GM21515 (cell line): ENCODE measurements at regions not wholly inside any gene's neighbourhood (a gene's known extent, or its start where the extent isn't known, plus 50 kb on each side); places are given as distances from the start of the nearest gene placed in this dataset.
"Not testable (repeated sequence)": the region's sequence is repeated elsewhere in the genome, so short reads cannot be mapped to it uniquely, and the experiment has no call there.

Experiments used
- ATAC-seq: cut with Tn5 transposase; IDR thresholded peaks from one replicate; pipeline ENCODE4 v1.9.1; 2021; ENCODE audit not compliant: unreplicated experiment

DNA sequence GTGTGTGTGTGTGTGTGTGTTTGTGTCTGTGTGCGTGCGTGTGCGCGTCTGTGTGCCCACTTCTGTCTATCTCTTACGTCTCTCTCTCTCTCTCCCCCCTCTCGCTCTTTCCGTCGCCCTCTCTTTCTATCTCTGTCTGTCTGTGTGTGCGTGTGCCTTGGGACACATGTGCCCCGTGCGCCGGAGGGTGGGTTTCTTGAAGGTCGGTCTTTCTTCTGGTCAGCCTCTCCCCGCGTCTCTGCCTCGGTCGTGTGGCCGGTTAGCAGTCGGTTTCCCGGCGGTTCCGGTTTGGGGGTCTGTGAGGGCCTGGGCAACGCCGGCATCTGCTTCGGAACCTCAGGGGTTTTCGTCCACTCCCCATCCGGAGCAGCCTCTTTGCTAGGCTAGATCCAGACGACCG lies 1423.6 kb upstream of the PCDH10 start:
- ATAC-seq, result not testable (repeated sequence)

DNA sequence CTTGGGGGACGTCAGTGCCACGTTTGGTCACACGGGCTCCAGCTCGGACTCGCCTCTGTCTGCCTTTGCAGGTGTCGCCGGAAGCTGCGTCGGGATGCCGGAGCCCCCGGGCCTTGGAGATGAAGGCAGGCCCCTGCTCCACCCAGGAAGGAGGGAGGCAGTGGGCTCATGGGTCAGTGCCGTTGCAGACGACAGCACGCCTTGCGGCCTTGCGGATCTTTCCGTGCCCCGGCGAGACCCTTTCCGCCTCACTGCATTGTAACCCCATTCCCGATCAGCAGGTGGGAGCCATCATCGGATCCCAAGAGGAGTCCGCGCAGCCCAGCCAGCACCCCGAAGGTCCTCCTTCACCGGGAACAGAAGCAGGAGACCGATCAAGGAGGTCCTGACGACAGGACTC lies 1422.2 kb upstream of the PCDH10 start:
- ATAC-seq, result not testable (repeated sequence)

DNA sequence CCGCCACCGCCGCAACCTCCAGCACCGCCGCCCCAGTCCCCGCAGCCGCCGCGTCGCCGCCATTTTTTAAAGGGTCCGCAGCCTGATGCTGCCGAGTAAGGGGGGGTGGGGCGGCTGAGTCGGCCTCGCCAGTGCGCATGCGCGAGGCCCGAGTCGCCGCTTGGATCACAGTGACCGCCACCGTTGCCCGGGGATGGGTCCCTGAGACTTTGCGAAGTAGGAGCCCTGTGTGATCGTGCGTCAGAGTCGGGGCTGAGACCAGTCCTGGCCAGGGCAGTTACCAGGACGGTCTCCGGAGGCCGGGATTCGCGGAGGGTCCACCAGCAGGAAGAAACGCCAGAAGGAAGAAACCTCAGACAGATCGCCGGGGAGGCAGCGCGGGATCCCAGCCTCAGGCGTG lies 1421.7 kb upstream of the PCDH10 start:
- ATAC-seq, result not testable (repeated sequence)

DNA sequence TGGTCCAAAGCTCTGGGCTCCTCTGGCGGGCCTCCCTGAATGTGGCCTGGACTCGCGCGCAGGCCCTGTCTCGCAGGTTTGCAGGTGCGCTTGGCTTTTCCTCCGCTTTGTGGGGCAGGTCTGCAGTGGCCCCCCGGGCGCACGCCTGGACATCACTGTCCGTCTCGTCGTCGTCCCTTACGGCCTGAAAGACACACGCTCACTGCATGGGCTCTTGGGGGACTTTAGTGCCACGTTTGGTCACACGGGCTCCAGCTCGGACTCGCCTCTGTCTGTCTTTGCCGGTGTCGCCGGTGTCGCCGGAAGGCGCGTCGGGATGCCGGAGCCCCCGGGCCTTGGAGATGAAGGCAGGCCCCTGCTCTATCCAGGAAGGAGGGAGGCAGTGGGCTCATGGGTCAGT lies 1419.9 kb upstream of the PCDH10 start:
- ATAC-seq, result not testable (repeated sequence)

DNA sequence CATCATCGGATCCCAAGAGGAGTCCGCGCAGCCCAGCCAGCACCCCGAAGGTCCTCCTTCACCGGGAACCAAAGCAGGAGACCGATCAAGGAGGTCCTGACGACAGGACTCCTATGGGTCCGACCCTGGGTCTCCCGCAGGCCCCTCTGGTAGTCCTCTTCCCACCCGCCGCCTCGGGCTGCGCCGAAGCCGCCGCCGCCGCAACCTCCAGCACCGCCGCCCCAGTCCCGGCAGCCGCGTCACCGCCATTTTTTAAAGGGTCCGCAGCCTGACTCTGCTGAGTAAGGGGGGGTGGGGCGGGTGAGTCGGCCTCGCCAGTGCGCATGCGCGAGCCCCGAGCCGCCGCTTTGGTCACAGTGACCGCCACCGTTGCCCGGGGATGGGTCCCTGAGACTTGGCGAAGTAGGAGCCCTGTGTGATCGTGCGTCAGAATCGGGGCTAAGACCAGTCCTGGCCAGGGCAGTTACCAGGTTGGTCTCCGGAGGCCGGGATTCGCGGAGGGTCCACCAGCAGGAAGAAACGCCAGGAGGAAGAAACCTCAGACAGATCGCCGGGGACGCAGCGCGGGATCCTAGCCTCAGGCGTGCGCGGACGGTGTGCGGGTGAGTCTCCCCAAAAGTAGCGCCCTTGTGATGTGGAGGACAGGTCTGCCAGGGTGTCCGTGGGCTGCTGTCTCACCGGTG lies 1419.2 kb upstream of the PCDH10 start:
- not testable (repeated sequence) for ATAC-seq

DNA sequence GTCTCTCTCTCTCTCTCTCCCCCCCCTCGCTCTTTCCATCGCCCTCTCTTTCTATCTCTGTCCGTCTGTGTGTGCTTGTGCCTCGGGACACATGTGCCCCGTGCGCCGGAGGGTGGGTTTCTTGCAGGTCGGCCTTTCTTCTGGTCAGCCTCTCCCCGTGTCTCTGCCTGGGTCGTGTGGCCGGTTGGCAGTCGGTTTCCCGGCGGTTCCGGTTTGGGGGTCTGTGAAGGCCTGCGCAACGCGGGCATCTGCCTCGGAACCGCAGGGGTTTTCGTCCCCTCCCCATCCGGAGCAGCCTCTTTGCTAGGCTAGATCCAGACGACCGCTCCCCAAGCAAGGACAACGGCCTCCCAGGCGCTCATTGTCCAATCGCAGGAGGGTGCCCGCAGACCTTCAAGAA lies 1418.5 kb upstream of the PCDH10 start:
- not testable (repeated sequence) for ATAC-seq

DNA sequence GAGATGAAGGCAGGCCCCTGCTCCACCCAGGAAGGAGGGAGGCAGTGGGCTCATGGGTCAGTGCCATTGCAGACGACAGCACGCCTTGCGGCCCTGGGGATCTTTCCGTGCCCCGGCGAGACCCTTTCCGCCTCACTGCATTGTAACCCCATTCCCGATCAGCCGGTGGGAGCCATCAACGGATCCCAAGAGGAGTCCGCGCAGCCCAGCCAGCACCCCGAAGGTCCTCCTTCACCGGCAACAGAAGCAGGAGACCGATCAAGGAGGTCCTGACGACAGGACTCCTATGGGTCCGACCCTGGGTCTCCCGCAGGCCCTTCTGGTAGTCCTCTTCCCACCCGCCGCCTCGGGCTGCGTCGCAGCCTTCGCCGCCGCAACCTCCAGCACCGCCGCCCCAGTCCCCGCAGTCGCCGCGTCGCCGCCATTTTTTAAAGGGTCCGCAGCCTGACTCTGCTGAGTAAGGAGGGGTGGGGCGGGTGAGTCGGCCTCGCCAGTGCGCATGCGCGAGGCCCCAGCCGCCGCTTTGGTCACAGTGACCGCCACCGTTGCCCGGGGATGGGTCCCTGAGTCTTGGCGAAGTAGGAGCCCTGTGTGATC lies 1417.0 kb upstream of the PCDH10 start:
- ATAC-seq, result not testable (repeated sequence)

DNA sequence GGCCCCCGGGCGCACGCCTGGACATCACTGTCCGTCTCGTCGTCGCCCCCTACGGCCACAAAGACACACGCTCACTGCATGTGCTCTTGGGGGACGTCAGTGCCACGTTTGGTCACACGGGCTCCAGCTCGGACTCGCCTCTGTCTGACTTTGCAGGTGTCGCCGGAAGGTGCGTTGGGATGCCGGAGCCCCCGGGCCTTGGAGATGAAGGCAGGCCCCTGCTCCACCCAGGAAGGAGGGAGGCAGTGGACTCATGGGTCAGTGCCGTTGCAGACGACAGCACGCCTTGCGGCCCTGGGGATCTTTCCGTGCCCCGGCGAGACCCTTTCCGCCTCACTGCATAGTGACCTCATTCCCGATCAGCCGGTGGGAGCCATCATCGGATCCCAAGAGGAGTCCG lies 1414.8 kb upstream of the PCDH10 start:
- not testable (repeated sequence) for ATAC-seq

DNA sequence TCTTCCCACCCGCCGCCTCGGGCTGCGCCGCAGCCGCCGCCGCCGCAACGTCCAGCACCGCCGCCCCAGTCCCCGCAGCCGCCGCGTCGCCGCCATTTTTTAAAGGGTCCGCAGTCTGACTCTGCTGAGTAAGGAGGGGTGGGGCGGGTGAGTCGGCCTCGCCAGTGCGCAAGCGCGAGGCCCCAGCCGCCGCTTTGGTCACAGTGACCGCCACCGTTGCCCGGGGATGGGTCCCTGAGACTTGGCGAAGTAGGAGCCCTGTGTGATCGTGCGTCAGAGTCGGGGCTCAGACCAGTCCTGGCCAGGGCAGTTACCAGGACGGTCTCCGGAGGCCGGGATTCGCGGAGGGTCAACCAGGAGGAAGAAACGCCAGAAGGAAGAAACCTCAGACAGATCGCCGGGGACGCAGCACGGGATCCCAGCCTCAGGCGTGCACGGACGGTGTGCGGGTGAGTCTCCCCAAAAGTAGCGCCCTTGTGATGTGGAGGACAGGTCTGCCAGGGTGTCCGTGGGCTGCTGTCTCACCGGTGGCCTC lies 1414.2 kb upstream of the PCDH10 start:
- ATAC-seq, result not testable (repeated sequence)

DNA sequence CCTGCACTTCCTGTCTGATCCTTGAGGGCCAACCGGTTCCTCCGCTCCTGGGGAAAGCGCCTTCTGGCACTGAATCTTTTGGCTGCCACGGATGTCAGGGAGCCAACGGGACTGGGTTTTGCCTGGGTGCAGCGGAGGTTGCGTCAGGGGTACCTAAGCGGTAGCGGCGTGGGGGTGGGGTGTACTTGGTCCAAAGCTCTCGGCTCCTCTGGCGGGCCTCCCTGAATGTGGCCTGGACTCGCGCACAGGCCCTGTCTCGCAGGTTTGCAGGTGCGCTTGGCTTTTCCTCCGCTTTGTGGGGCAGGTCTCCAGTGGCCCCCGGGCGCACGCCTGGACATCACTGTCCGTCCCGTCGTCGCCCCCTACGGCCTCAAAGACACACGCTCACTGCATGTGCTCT lies 1410.1 kb upstream of the PCDH10 start:
- not testable (repeated sequence) for ATAC-seq

DNA sequence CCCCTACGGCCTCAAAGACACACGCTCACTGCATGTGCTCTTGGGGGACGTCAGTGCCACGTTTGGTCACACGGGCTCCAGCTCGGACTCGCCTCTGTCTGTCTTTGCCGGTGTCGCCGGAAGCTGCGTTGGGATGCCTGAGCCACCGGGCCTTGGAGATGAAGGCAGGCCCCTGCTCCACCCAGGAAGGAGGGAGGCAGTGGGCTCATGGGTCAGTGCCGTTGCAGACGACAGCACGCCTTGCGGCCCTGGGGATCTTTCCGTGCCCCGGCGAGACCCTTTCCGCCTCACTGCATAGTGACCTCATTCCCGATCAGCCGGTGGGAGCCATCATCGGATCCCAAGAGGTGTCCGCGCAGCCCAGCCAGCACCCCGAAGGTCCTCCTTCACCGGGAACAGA lies 1407.3 kb upstream of the PCDH10 start:
- not testable (repeated sequence) for ATAC-seq

DNA sequence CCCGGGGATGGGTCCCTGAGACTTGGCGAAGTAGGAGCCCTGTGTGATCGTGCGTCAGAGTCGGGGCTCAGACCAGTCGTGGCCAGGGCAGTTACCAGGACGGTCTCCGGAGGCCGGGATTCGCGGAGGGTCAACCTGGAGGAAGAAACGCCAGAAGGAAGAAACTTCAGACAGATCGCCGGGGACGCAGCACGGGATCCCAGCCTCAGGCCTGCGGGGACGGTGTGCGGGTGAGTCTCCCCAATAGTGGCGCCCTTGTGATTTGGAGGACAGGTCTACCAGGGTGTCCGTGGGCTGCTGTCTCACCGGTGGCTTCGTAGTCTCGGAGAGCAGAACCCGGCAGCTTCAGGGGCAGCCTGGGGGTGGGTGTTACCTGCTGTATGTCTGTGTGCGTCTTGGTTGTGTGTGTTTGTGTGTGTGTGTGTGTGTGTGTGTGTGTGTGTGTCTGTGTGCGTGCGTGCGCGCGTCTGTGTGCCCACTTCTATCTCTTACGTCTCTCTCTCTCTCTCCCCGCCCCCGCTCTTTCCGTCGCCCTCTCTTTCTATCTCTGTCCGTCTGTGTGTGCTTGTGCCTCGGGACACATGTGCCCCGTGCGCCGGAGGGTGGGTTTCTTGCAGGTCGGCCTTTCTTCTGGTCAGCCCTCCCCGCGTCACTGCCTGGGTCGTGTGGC lies 1406.4 kb upstream of the PCDH10 start:
- ATAC-seq, result not testable (repeated sequence)

DNA sequence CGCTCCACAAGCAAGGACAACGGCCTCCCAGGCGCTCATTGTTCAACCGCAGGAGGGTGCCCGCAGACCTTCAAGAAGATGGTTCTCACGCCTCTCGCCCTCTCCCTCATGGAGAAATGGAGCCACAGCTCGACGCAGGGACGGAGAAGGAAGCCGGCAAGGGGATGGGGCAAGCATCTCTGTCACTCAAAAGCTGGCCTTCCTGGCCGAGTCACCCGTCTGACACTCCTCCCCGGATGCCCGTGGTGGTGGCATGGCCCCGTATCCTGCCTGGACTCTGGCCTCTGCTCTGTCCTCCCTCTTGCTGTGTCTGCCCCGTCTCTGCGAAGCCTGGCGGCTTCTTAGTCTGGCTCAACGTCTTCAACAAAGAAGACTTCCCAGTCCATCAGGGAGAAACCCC lies 1405.7 kb upstream of the PCDH10 start:
- ATAC-seq, result not testable (repeated sequence)

DNA sequence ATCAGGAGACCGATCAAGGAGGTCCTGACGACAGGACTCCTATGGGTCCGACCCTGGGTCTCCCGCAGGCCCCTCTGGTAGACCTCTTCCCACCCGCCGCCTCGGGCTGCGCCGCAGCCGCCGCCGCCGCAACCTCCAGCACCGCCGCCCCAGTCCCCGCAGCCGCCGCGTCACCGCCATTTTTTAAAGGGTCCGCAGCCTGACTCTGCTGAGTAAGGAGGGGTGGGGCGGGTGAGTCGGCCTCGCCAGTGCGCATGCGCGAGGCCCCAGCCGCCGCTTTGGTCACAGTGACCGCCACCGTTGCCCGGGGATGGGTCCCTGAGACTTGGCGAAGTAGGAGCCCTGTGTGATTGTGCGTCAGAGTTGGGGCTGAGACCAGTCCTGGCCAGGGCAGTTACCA lies 1401.9 kb upstream of the PCDH10 start:
- not testable (repeated sequence) for ATAC-seq

DNA sequence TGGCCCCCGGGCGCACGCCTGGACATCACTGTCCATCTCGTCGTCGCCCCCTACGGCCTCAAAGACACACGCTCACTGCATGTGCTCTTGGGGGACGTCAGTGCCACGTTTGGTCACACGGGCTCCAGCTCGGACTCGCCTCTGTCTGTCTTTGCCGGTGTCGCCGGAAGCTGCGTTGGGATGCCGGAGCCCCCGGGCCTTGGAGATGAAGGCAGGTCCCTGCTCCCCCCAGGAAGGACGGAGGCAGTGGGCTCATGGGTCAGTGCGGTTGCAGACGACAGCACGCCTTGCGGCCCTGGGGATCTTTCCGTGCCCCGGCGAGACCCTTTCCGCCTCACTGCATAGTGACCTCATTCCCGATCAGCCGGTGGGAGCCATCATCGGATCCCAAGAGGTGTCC lies 1399.9 kb upstream of the PCDH10 start:
- ATAC-seq, result not testable (repeated sequence)

DNA sequence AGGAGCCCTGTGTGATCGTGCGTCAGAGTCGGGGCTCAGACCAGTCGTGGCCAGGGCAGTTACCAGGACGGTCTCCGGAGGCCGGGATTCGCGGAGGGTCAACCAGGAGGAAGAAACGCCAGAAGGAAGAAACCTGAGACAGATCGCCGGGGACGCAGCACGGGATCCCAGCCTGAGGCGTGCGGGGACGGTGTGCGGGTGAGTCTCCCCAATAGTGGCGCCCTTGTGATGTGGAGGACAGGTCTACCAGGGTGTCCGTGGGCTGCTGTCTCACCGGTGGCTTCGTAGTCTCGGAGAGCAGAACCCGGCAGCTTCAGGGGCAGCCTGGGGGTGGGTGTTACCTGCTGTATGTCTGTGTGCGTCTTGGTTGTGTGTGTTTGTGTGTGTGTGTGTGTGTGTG lies 1399.1 kb upstream of the PCDH10 start:
- ATAC-seq, result not testable (repeated sequence)

DNA sequence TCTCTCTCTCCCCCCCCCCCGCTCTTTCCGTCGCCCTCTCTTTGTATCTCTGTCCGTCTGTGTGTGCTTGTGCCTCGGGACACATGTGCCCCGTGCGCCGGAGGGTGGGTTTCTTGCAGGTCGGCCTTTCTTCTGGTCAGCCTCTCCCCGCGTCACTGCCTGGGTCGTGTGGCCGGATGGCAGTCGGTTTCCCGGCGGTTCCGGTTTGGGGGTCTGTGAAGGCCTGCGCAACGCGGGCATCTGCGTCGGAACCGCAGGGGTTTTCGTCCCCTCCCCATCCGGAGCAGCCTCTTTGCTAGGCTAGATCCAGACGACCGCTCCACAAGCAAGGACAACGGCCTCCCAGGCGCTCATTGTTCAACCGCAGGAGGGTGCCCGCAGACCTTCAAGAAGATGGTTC lies 1398.6 kb upstream of the PCDH10 start:
- ATAC-seq, result not testable (repeated sequence)

DNA sequence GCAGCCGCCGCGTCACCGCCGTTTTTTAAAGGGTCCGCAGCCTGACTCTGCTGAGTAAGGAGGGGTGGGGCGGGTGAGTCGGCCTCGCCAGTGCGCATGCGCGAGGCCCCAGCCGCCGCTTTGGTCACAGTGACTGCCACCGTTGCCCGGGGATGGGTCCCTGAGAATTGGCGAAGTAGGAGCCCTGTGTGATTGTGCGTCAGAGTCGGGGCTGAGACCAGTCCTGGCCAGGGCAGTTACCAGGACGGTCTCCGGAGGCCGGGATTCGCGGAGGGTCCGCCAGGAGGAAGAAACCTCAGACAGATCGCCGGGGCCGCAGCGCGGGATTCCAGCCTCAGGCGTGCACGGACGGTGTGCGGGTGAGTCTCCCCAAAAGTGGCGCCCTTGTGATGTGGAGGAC lies 1386.9 kb upstream of the PCDH10 start:
- ATAC-seq, result not testable (repeated sequence)

DNA sequence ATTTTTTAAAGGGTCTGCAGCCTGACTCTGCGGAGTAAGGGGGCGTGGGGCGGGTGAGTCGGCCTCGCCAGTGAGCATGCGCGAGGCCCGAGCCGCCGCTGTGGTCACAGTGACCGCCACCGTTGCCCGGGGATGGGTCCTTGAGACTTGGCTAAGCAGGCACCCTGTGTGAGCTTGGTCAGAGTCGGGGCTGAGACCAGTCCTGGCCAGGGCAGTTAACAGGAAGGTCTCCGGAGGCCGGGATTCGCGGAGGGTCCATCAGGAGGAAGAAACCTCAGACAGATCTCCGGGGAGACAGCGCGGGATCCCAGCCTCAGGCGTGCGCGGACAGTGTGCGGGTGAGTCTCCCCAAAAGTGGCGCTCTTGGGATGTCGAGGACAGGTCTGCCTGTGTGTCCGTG lies 1384.4 kb upstream of the PCDH10 start:
- ATAC-seq, result no peak

DNA sequence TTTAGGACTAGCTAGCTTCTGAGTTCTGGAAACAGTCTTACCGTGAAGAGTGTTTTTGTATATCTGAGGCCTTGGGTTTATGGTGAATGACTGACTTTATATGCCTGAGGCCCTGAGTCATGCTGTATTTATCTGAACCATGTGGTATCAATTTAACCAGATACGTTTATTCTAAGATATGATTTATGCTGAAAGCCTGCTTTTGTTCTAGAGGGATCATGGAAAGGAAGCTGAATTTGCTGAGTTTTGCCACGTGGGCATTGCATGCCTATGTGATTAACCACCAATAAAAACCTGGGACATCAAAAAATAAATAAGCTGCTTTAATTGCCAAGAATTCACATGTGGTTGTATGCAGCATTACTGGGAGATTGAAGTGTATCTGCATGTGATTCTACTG lies 1374.7 kb upstream of the PCDH10 start:
- not testable (repeated sequence) for ATAC-seq

DNA sequence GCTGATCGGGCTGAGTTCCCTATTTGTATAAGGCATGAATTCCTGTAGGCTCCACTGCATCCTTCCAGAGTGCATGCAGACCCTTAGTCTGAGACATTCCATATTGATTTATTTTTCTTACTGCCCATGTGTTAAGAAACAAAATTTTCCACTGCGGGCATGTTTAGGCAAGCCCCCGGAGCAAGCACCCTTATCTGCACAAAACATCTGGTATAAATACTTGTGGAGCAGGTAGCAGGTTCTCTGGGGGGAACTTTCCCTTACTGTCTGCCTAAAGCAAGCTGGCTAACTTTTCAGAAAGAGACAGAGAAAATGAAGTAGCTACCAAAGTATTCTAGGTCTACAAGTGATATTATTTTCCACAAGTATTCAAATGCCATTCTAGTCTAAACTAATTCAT lies 1338.5 kb upstream of the PCDH10 start:
- ATAC-seq, result not testable (repeated sequence)
